Erythroblast (primary cell): ENCODE measurements at regions not wholly inside any gene's neighbourhood (a gene's known extent, or its start where the extent isn't known, plus 50 kb on each side); places are given as distances from the start of the nearest gene placed in this dataset.

Experiments used
- GATA1 ChIP-seq: IDR thresholded peaks from 2 replicates; pipeline ENCODE4 v1.6.1; 2011; ENCODE audit warnings: low read depth, mild to moderate bottlenecking, control low read depth, low read length, moderate library complexity
- POLR2A ChIP-seq: IDR thresholded peaks from 2 replicates; pipeline ENCODE4 v1.6.1; 2011; ENCODE audit warnings: mild to moderate bottlenecking, low read length

DNA sequence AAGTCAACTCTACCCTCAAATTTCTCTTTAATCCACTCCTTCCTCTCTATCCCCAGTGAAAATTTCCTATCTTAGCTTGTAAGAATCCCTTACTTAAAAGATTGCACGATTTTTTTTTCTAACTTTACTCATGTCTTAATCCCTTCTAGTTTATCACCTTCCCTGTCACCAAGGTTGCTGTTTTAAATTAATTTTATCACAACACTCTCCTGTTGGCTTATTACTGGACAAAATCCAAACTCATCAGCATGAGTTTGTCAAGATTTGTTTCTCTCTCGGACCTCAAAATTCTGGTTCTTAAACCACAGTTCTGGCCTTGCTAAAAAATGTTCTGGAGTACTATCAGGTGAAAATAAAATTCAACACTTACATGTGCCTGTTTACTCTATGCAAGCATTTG, 959.1 kb upstream of the SLC10A2 start:
- no peak for TF ChIP-seq POLR2A
- no peak for TF ChIP-seq GATA1
